H1 (cell line): ENCODE measurements at regions not wholly inside any gene's neighbourhood (a gene's known extent, or its start where the extent isn't known, plus 50 kb on each side); places are given as distances from the start of the nearest gene placed in this dataset.

Experiments used
- CTCF ChIA-PET: fragments of 300-600 bp; sonication (Branson Sonifier 250); formaldehyde crosslinking; loops from one replicate; lab custom pipeline; 2021; ENCODE audit not compliant: partially characterized antibody; lab: Charles Lee
- POLR2A ChIA-PET: fragments of 300-600 bp; sonication (Branson Sonifier 250); formaldehyde crosslinking; loops from one replicate; lab custom pipeline; 2021; ENCODE audit warnings: inconsistent platforms; ENCODE audit not compliant: partially characterized antibody; lab: Charles Lee
- DNase-seq, 2 experiments: peaks; one replicate each; pipeline versions ENCODE4 v3.0.0 to v3.0.0-alpha.2; 2010 to 2022; ENCODE audit warnings: low spot score in 2 of 2, low read depth in 1 of 2, mixed read lengths in 1 of 2
- FAIRE-seq: peaks from 2 replicates; lab custom pipeline; 2011; peaks lifted over from hg19 to GRCh38; lab: Jason Lieb, UNC
- H2AFZ ChIP-seq: 2 replicates; pipeline ENCODE4 v1.8.1; 2012; ENCODE audit warnings: low read length, inconsistent platforms
- H2AK5ac ChIP-seq: 2 replicates; pipeline ENCODE4 v1.6.1; 2013; ENCODE audit warnings: low read depth, low read length
- H2BK120ac ChIP-seq: replicated peaks from 2 replicates; pipeline ENCODE3; 2013; ENCODE audit warnings: low read depth, low read length, inconsistent platforms
- H2BK12ac ChIP-seq: 2 replicates; pipeline ENCODE4 v1.6.1; 2013; ENCODE audit warnings: low read depth, low read length
- H2BK15ac ChIP-seq: 2 replicates; pipeline ENCODE4 v1.6.1; 2013; ENCODE audit warnings: low read length
- H2BK20ac ChIP-seq: 2 replicates; pipeline ENCODE4 v1.6.1; 2013; ENCODE audit warnings: low read length
- H2BK5ac ChIP-seq: 2 replicates; pipeline ENCODE4 v1.6.1; 2013; ENCODE audit warnings: low read depth, low read length
- H3K14ac ChIP-seq: 2 replicates; pipeline ENCODE4 v1.6.1; 2013; ENCODE audit warnings: inconsistent platforms; ENCODE audit not compliant: insufficient read length
- H3K18ac ChIP-seq: 2 replicates; pipeline ENCODE4 v1.6.1; 2013; ENCODE audit warnings: low read length; ENCODE audit errors: extremely low read depth
- H3K23ac ChIP-seq: 2 replicates; pipeline ENCODE4 v1.6.1; 2013; ENCODE audit warnings: inconsistent platforms; ENCODE audit not compliant: insufficient read length
- H3K23me2 ChIP-seq: 2 replicates; pipeline ENCODE4 v1.6.1; 2013; ENCODE audit warnings: low read depth, low read length
- H3K27ac ChIP-seq: 2 replicates; pipeline ENCODE4 v1.6.1; 2011; ENCODE audit warnings: low read depth, low read length, inconsistent platforms
- H3K27me3 ChIP-seq, 4 experiments: replicated peaks in 1 of 4; 1 replicate in 1 of 4; 2 replicates in 3 of 4; pipeline versions ENCODE4 v1.6.1 to v1.8.1; 2011 to 2013; ENCODE audit warnings: low read length in 3 of 4, mild to moderate bottlenecking in 3 of 4, inconsistent platforms in 2 of 4, mixed read lengths in 2 of 4, moderate library complexity in 1 of 4; ENCODE audit not compliant: control insufficient read depth in 3 of 4, insufficient read depth in 3 of 4; ENCODE audit errors: extremely low read depth in 1 of 4
- H3K36me3 ChIP-seq, 4 experiments: 2 replicates each; pipeline versions ENCODE4 v1.6.1 to v1.8.1; 2011 to 2013; ENCODE audit warnings: mild to moderate bottlenecking in 4 of 4, low read length in 3 of 4, moderate library complexity in 2 of 4, control low read depth in 1 of 4, inconsistent platforms in 1 of 4; ENCODE audit not compliant: insufficient read depth in 4 of 4, control insufficient read depth in 2 of 4
- H3K4ac ChIP-seq: replicated peaks from 2 replicates; pipeline ENCODE3; 2013; ENCODE audit warnings: low read length, low read depth, mixed read lengths, inconsistent platforms; ENCODE audit not compliant: insufficient read length
- H3K4me1 ChIP-seq, 4 experiments: replicated peaks in 1 of 4; 1 replicate in 1 of 4; 2 replicates in 3 of 4; pipeline versions ENCODE4 v1.6.1 to v1.8.1; 2011 to 2013; ENCODE audit warnings: low read length in 3 of 4, inconsistent platforms in 2 of 4, mixed read lengths in 1 of 4; ENCODE audit not compliant: insufficient read depth in 4 of 4, control insufficient read depth in 3 of 4
- H3K4me2 ChIP-seq, 2 experiments: 2 replicates each; pipeline versions ENCODE4 v1.6.1 to v1.8.1; 2011 to 2013; ENCODE audit warnings: low read depth in 2 of 2, low read length in 2 of 2, control low read depth in 1 of 2, inconsistent platforms in 1 of 2, mild to moderate bottlenecking in 1 of 2; ENCODE audit not compliant: insufficient read depth in 1 of 2
- H3K4me3 ChIP-seq, 4 experiments: fragments of 200-600, 300-600 bp in 1 of 4; sonication (generic), shearing (Covaris generic), sonication (Bioruptor Twin) in 1 of 4; 2 replicates each; pipeline versions ENCODE4 v1.5.1 to v1.8.1; 2011 to 2016; ENCODE audit warnings: low read length in 4 of 4, low read depth in 3 of 4, control low read depth in 2 of 4, inconsistent platforms in 2 of 4, mild to moderate bottlenecking in 2 of 4, mixed read lengths in 1 of 4, moderate library complexity in 1 of 4; ENCODE audit not compliant: insufficient read depth in 2 of 4; ENCODE audit errors: extremely low read depth in 1 of 4
- H3K56ac ChIP-seq: replicated peaks from 2 replicates; pipeline ENCODE3; 2013; ENCODE audit warnings: low read depth, mild to moderate bottlenecking, mixed read lengths, low read length, inconsistent platforms; ENCODE audit not compliant: insufficient read length
- H3K79me1 ChIP-seq: 2 replicates; pipeline ENCODE4 v1.6.1; 2013; ENCODE audit warnings: low read depth, low read length, control low read depth
- H3K79me2 ChIP-seq, 2 experiments: 2 replicates each; pipeline versions ENCODE4 v1.6.1 to v1.8.1; 2012 to 2013; ENCODE audit warnings: low read length in 2 of 2, mild to moderate bottlenecking in 2 of 2, inconsistent platforms in 1 of 2; ENCODE audit not compliant: insufficient read depth in 2 of 2, control insufficient read depth in 1 of 2
- H3K9ac ChIP-seq, 4 experiments: replicated peaks in 1 of 4; 1 replicate in 1 of 4; 2 replicates in 3 of 4; pipeline versions ENCODE4 v1.6.1 to v1.8.1; 2011 to 2013; ENCODE audit warnings: low read depth in 3 of 4, low read length in 3 of 4, control low read depth in 2 of 4, mild to moderate bottlenecking in 2 of 4, moderate library complexity in 2 of 4, inconsistent platforms in 1 of 4; ENCODE audit errors: extremely low read depth in 1 of 4
- H3K9me3 ChIP-seq, 2 experiments: 2 replicates each; pipeline versions ENCODE4 v1.6.1 to v1.8.1; 2012 to 2013; ENCODE audit warnings: mild to moderate bottlenecking in 2 of 2, moderate library complexity in 2 of 2, control low read depth in 1 of 2, inconsistent platforms in 1 of 2, low read depth in 1 of 2, low read length in 1 of 2, mixed read lengths in 1 of 2; ENCODE audit not compliant: insufficient read depth in 2 of 2
- H4K20me1 ChIP-seq, 2 experiments: replicated peaks in 1 of 2; 2 replicates each; pipeline versions ENCODE3 to v1.8.1; 2011 to 2013; ENCODE audit warnings: inconsistent platforms in 2 of 2, low read length in 2 of 2, mild to moderate bottlenecking in 1 of 2; ENCODE audit not compliant: insufficient read depth in 2 of 2, control insufficient read depth in 1 of 2
- H4K5ac ChIP-seq: 2 replicates; pipeline ENCODE4 v1.6.1; 2013; ENCODE audit warnings: low read length, low read depth, mixed read lengths, inconsistent platforms; ENCODE audit not compliant: insufficient read length
- H4K8ac ChIP-seq: 2 replicates; pipeline ENCODE4 v1.8.0; 2013; ENCODE audit warnings: mild to moderate bottlenecking, moderate library complexity, low read length, inconsistent platforms; ENCODE audit not compliant: insufficient read depth; ENCODE audit errors: extremely low read depth
- H4K91ac ChIP-seq: replicated peaks from 2 replicates; pipeline ENCODE3; 2013; ENCODE audit warnings: low read length, mixed read lengths, inconsistent platforms; ENCODE audit not compliant: insufficient read length
- PHF8 ChIP-seq: fragments of 200-600 bp; sonication (generic); conservative IDR thresholded peaks from 2 replicates; pipeline ENCODE4 v1.7.1; 2012; ENCODE audit warnings: low read depth, mild to moderate bottlenecking, inconsistent platforms, low read length, moderate library complexity
- WGBS, 2 experiments: shearing (Covaris generic) in 1 of 2; methylation state at CpG; one replicate each; pipeline versions ENCODE4 v1.1.6 to v1.1.7; 2013 to 2015; ENCODE audit warnings: low lambda C conversion rate in 2 of 2, mixed read lengths in 2 of 2, inconsistent platforms in 1 of 2, low coverage in 1 of 2, missing lambda C conversion rate in 1 of 2; ENCODE audit not compliant: insufficient replicate concordance in 2 of 2, insufficient coverage in 1 of 2, insufficient read length in 1 of 2; ENCODE audit errors: extremely low coverage in 1 of 2, missing lambda C conversion rate in 1 of 2; 5-methylcytosine and 5-hydroxymethylcytosine counted together
- TF ChIP-seq, protein P1 (sequence below): IDR thresholded peaks from 2 replicates; pipeline ENCODE4 v1.6.1; 2011; ENCODE audit warnings: low read length, improper control_type of control experiment

DNA sequence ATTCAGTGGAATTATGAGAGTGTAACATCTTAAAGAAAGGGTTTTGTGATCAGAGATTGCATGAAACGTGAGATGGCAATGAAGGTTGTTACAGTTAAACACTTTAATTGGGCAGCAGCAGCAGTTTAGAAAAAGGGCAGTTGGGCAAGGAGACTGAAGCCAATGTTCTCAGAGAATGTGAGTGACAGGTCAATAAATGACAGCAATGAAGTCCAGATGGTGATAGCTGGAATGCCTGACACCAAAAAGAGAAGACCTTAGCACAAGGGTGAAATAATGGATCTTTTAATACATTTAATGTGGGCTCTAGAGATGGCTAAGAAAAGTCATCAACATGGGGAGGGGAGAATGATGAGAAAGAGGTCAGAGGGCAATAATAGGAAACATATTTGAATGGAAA, 89.4 kb upstream of the CDH7 start:
- CTCF ChIA-PET, result no interaction called here
- Histone ChIP-seq H3K4me2 (no peak overlapping the region), H3K4ac (no peak overlapping the region), H3K27me3 (no peaks in the 10 kb centered on the region), H3K27ac (no peak overlapping the region), H2BK5ac (no peak overlapping the region), H3K56ac (no peak overlapping the region), H3K18ac (no peak overlapping the region), H2AFZ (no peak overlapping the region), H3K4me1 (no peaks in the 10 kb centered on the region), H4K91ac (no peak overlapping the region), H2BK120ac (no peak overlapping the region), H2BK12ac (no peak overlapping the region), H3K79me2 (no peaks in the 10 kb centered on the region), H2BK15ac (no peak overlapping the region), H2BK20ac (no peak overlapping the region), H3K79me1 (no peaks in the 10 kb centered on the region), H3K9me3 (no peaks in the 10 kb centered on the region), H3K23me2 (no peaks in the 10 kb centered on the region), H4K20me1 (no peaks in the 10 kb centered on the region), H3K23ac (no peak overlapping the region), H3K14ac (no peak overlapping the region), H3K36me3 (no peaks in the 10 kb centered on the region), H2AK5ac (no peak overlapping the region), H3K4me3 (no peak overlapping the region), H4K5ac (no peak overlapping the region), H4K8ac (no peak overlapping the region), H3K9ac (no peak overlapping the region)
- DNase-seq (no peak), FAIRE-seq (no peak)
- WGBS, 2 experiments, result 86% methylated on average over 1 of the region's 1 CpG; no CpG with 5 or more reads in 1 of the 2 experiments
- POLR2A ChIA-PET, result no interaction called here
- TF ChIP-seq PHF8, result no peak
- TF ChIP-seq, protein P1, sequence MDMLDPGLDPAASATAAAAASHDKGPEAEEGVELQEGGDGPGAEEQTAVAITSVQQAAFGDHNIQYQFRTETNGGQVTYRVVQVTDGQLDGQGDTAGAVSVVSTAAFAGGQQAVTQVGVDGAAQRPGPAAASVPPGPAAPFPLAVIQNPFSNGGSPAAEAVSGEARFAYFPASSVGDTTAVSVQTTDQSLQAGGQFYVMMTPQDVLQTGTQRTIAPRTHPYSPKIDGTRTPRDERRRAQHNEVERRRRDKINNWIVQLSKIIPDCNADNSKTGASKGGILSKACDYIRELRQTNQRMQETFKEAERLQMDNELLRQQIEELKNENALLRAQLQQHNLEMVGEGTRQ, result no peak
